HG03354 (cell line): ENCODE measurements at regions not wholly inside any gene's neighbourhood (a gene's known extent, or its start where the extent isn't known, plus 50 kb on each side); places are given as distances from the start of the nearest gene placed in this dataset.
"Not testable (repeated sequence)": the region's sequence is repeated elsewhere in the genome, so short reads cannot be mapped to it uniquely, and the experiment has no call there.

Experiments used
- ATAC-seq: cut with Tn5 transposase; IDR thresholded peaks from one replicate; pipeline ENCODE4 v1.9.1; 2021; ENCODE audit warnings: mild to moderate bottlenecking; ENCODE audit not compliant: unreplicated experiment, poor library complexity, severe bottlenecking

GRCh38 chrX:20720954-20721626, 454.4 kb upstream of the RPS6KA3 start:
- ATAC-seq = no peak

- no peak for ATAC-seq
Measured at GRCh38 chrX:20718592-20719380, 452.1 kb upstream of the RPS6KA3 start.

DNA sequence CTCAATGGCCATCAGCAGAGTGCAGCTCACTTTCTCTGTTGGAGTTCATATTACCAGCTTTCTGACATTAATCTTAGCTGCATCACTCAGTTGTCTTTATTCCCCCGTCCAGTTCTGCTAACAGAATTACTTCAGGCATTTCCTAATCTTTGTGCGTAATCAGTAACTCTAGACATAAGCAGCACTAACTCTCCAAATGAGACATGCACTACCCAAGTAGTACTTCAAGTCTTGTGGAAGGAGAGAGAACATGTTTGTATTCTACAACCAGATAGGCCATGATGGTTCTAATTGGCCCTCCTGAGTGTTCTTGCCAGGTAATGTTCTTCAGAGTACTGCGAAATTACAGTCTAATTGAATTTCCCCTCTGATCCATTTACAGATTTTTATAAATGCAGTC, 448.5 kb upstream of the RPS6KA3 start:
- no peak for ATAC-seq

DNA sequence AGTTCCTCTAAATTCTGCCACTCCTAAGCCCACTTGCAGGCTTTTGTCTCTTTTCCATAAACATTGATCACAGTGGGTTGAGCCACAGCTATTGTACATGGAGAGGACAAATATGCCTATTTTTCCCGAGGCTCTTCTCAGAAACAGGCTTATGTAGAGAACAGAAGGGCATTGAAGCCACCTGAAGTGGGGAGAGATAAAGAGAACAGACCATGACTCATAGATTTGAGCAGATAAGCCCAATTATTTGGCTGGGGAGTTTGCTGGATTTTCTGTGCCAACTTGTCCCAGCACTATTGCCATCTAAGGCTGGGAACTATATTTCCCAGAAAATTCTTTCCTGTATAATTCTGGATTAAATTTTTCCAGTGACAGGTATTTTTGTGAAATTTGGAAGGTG, 446.1 kb upstream of the RPS6KA3 start:
- no peak for ATAC-seq

DNA sequence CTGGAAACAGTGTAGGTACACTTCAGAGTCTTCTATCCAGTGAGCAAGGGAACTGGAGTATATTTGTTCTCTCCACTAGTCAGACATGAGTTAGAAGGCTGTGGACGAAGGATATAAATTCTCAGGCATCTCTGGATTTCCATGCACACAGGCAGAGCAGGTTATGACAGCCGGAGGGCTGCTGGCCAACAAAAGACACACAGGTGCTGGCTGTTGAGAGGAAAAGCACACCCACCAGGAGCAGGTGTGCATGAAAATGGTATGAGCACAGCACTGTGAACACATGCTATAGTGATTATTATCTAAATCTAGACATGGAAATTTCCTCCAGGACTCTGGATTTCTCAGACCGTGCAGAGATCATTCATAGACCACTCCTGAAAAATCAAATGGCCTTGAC, 444.7 kb upstream of the RPS6KA3 start:
- no peak for ATAC-seq

- no peak for ATAC-seq
Measured at GRCh38 chrX:20693078-20693477, 426.4 kb upstream of the RPS6KA3 start.

GRCh38 chrX:20686256-20686655, 419.5 kb upstream of the RPS6KA3 start:
- ATAC-seq = no peak

DNA sequence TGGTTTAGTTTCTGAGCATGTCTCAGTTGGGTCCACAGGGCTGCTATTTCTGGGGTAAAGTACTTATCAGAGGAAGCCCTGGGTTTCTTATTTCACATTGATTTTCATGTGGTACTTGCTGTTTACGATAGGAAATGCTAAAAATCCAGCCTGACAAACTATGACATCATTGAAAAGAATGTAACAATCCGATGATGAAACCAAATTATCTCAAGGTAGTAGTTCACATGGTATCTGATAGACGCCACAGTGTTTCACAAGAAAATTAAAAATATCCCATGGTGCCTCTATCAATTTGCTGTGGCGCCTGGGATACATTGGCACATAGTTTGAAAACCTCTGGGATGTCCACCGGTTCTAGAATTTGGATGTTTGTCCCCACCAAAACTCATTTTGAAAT, 418.9 kb upstream of the RPS6KA3 start:
- no peak for ATAC-seq

DNA sequence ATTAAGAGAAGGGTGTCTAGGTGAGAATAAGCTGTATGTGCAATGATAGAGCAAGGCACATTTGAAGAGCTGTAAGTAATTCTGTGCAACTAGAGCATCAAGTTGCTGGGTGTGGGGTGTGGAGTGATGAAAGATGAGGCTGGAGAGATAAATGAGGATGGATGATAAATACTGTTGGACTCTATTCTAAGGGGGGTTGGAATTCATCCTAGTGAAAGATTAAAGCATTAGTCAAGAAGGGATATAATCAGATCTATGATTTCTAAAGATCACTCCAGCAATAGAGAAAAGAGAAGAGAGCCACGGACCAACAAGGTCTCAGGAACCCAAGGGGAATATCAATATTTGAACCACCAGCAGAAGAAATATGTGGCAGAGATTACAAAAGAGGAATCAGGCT, 415.0 kb upstream of the RPS6KA3 start:
- no peak for ATAC-seq

DNA sequence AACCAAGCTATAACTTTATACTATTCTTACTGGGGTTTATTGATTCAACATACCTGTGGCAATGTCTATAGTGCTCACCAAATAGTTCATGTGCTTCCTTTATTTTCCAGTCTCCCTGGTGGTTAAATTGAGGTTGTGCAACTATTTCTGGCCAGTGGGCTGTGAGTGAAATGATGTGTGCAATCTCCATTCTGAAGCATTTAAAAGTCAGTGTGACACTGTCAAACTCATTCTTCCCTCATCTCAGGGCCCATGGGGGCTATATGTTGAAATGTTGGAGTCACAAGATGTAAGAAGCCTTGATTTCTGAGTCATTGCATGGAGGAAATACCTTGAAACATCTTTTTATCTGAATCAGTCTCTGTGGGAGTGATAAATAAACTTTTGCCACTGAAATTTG, 414.3 kb upstream of the RPS6KA3 start:
- ATAC-seq = no peak

DNA sequence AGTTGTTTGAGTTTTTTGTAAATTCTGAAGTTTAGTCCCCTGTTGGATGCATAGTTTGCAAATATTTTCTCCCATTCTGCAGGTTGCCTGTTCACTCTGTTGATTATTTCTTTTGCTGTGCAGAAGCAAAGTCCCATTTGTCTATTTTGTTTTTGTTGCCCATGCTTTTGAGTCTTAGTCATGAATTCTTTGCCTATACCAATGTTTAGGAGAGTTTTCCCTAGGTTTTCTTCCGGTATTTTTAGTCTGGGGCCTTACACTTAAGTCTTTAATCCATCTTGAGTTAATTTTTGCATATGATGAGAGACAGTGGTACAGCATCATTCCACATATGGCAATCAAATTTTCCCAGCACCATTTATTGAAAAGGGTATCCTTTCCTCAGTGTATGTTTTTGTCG, 405.8 kb upstream of the RPS6KA3 start:
- ATAC-seq = no peak

GRCh38 chrX:20671746-20672145, 405.0 kb upstream of the RPS6KA3 start:
- not testable (repeated sequence) for ATAC-seq

- ATAC-seq = no peak
Measured at GRCh38 chrX:20670611-20671010, 403.9 kb upstream of the RPS6KA3 start.

- ATAC-seq = no peak
Measured at GRCh38 chrX:20668550-20668949, 401.8 kb upstream of the RPS6KA3 start.

DNA sequence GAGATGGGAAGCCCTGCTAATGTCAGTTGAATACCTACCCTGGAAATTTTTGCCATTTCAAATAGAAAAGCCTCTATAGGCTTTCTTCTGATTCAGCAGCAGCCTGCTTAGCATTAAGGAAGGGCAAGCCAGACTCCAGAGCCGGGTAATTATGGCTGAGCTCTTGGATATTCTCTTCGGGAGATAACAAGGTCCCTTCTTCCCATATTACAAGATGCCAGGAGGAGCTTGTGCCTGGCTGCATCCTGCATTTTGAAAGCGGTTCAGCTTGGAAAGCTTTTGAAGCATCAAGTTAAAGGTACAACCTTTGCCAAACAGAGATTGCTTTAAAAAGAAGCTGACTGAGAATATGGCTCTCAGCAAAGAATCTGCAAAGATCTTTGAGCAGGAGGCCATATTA, 399.6 kb upstream of the RPS6KA3 start:
- no peak for ATAC-seq

DNA sequence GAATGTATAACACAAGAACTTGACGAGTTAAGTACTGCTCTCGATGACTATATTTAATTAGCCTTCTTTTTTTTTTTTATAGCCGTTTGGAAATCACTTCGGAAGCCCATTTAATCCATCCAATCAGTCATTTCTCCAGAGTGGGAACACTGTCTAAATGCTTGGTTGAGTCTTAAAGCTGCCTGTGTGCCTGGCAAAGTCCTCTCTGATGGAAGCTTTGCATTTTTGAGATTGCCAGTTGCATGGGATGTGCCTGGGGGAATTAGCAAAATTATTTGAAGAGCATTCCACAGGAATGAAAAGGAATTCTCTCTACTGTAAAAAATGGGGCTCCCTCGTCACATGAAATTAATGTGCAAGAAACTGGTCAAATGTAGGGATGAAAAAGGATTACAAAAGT, 398.8 kb upstream of the RPS6KA3 start:
- ATAC-seq = no peak

GRCh38 chrX:20664774-20665173, 398.1 kb upstream of the RPS6KA3 start:
- ATAC-seq = no peak

- ATAC-seq = no peak
Measured at GRCh38 chrX:20664131-20664530, 397.4 kb upstream of the RPS6KA3 start.

DNA sequence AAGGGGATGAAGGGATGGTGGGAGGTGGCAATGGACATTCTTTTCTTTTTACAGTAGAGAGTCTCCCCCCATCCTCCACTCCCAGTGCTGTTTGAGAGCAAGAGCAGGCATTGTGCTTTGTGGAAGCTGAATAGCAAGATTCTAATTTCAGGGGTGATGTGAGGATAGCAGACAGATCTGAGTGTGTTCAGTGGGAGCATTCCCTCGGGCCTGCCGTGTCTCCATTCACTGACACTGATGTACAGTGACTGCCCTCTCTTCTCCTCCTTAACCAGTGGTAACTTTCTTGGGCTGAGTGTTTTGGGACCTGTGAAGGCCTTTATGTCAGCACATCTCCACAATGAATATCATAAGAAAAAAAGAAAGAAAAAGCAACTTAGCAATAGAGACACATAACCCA, 396.6 kb upstream of the RPS6KA3 start:
- ATAC-seq = no peak

- no peak for ATAC-seq
Measured at GRCh38 chrX:20656721-20657120, 390.0 kb upstream of the RPS6KA3 start.

DNA sequence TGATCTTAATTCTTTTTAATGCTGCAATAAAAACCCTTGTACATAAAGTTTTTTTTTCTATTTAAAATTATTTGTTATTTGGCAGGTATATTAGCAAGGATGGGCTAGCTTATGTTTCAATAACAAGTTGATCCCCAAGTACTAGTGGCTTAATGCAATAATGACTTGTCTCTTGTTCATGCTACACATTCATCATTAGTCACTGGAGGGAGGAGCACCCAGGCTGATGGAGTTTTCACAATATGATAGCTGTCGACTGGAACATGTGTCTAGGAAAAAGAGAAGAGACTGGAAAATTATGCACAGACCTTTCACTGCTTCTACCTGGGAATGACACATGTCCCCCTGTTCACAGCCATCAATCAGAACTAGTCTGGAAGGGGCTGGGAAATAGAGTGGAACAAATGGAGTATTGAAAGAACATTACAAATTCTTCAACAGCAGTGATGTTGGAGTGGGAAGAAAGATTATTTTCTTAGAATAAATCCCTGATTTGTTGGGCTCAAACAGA, 387.9 kb upstream of the RPS6KA3 start:
- ATAC-seq = no peak
